ENCODE measurements at regions not wholly inside any gene's neighbourhood (a gene's known extent, or its start where the extent isn't known, plus 50 kb on each side); places are given as distances from the start of the nearest gene placed in this dataset.

- Histone ChIP-seq H3K27me3 (ENCODE audit: control insufficient read depth, insufficient read depth, low read length) (no peaks in the 10 kb centered on the region), H3K36me3 (ENCODE audit: control insufficient read depth, insufficient read depth, low read length) (no peaks in the 10 kb centered on the region), H3K4me1 (ENCODE audit: control insufficient read depth, extremely low read depth, insufficient read depth, low read length) (no peaks in the 10 kb centered on the region), H3K27ac (ENCODE audit: insufficient read depth, low read length) (no peak overlapping the region), H3K4me2 (ENCODE audit: extremely low read depth, insufficient read depth, low read length) (no peak overlapping the region), H2AFZ (ENCODE audit: low read length) (no peak overlapping the region), H3K9me3 (ENCODE audit: control insufficient read depth, insufficient read depth, low read depth, low read length) (no peaks in the 10 kb centered on the region), H4K20me1 (ENCODE audit: control insufficient read depth, extremely low read depth, insufficient read depth, low read length) (no peaks in the 10 kb centered on the region), H3K4me3 (replicated peaks in 1 of 4; ENCODE audit: control extremely low read depth in 1 of 4, insufficient read depth in 1 of 4, low read depth in 3 of 4, low read length in 4 of 4) (no peak overlapping the region), H3K79me2 (ENCODE audit: control insufficient read depth, insufficient read depth, low read length) (no peaks in the 10 kb centered on the region), H3K9ac (ENCODE audit: insufficient read depth, low read length) (no peak overlapping the region)
- TF ChIP-seq CTCF (conservative IDR thresholded peaks at IDR 0.05 in 1 of 2, IDR thresholded peaks at IDR 0.05 in 1 of 2; ENCODE audit: low read depth in 1 of 2, low read length in 2 of 2) (no peak), EZH2 (IDR thresholded peaks at IDR 0.05; ENCODE audit: low read length, missing control alignments) (no peak)
- DNase-seq (ENCODE audit: low read depth in 2 of 2), result no peak
Measured at GRCh38 chr2:147408357-147408756, 436.5 kb upstream of the ACVR2A start.

GRCh38 chr2:147405651-147406050, 439.2 kb upstream of the ACVR2A start:
- Histone ChIP-seq H3K27me3 (ENCODE audit: control insufficient read depth, insufficient read depth, low read length) (no peaks in the 10 kb centered on the region), H2AFZ (ENCODE audit: low read length) (no peak overlapping the region), H3K4me3 (replicated peaks in 1 of 4; ENCODE audit: control extremely low read depth in 1 of 4, insufficient read depth in 1 of 4, low read depth in 3 of 4, low read length in 4 of 4) (no peak overlapping the region), H3K79me2 (ENCODE audit: control insufficient read depth, insufficient read depth, low read length) (no peaks in the 10 kb centered on the region), H4K20me1 (ENCODE audit: control insufficient read depth, extremely low read depth, insufficient read depth, low read length) (no peaks in the 10 kb centered on the region), H3K27ac (ENCODE audit: insufficient read depth, low read length) (no peak overlapping the region), H3K9ac (ENCODE audit: insufficient read depth, low read length) (no peak overlapping the region), H3K36me3 (ENCODE audit: control insufficient read depth, insufficient read depth, low read length) (no peaks in the 10 kb centered on the region), H3K9me3 (ENCODE audit: control insufficient read depth, insufficient read depth, low read depth, low read length) (no peaks in the 10 kb centered on the region), H3K4me1 (ENCODE audit: control insufficient read depth, extremely low read depth, insufficient read depth, low read length) (no peaks in the 10 kb centered on the region), H3K4me2 (ENCODE audit: extremely low read depth, insufficient read depth, low read length) (no peak overlapping the region)
- TF ChIP-seq CTCF (conservative IDR thresholded peaks at IDR 0.05 in 1 of 2, IDR thresholded peaks at IDR 0.05 in 1 of 2; ENCODE audit: low read depth in 1 of 2, low read length in 2 of 2) (no peak), EZH2 (IDR thresholded peaks at IDR 0.05; ENCODE audit: low read length, missing control alignments) (no peak)
- peak in 1 of 2 donors; percentile 38 for DNase-seq (ENCODE audit: low read depth in 2 of 2)

GRCh38 chr2:147398996-147399395, 445.8 kb upstream of the ACVR2A start:
- no peaks in the 10 kb centered on the region for H3K9me3 ChIP-seq (ENCODE audit: control insufficient read depth, insufficient read depth, low read depth, low read length)
- H2AFZ ChIP-seq (ENCODE audit: low read length), result no peak overlapping the region
- TF ChIP-seq EZH2 (IDR thresholded peaks at IDR 0.05; ENCODE audit: low read length, missing control alignments) (no peak), CTCF (conservative IDR thresholded peaks at IDR 0.05 in 1 of 2, IDR thresholded peaks at IDR 0.05 in 1 of 2; ENCODE audit: low read depth in 1 of 2, low read length in 2 of 2) (no peak)
- H4K20me1 ChIP-seq (ENCODE audit: control insufficient read depth, extremely low read depth, insufficient read depth, low read length), result no peaks in the 10 kb centered on the region
- H3K9ac ChIP-seq (ENCODE audit: insufficient read depth, low read length), result no peak overlapping the region
- H3K4me3 ChIP-seq (replicated peaks in 1 of 4; ENCODE audit: control extremely low read depth in 1 of 4, insufficient read depth in 1 of 4, low read depth in 3 of 4, low read length in 4 of 4), result no peak overlapping the region
- H3K27me3 ChIP-seq (ENCODE audit: control insufficient read depth, insufficient read depth, low read length), result no peaks in the 10 kb centered on the region
- no peaks in the 10 kb centered on the region for H3K36me3 ChIP-seq (ENCODE audit: control insufficient read depth, insufficient read depth, low read length)
- H3K79me2 ChIP-seq (ENCODE audit: control insufficient read depth, insufficient read depth, low read length), result no peaks in the 10 kb centered on the region
- DNase-seq (ENCODE audit: low read depth in 2 of 2), result peak; percentile 3 to 91
- no peaks in the 10 kb centered on the region for H3K4me1 ChIP-seq (ENCODE audit: control insufficient read depth, extremely low read depth, insufficient read depth, low read length)
- no peak overlapping the region for H3K27ac ChIP-seq (ENCODE audit: insufficient read depth, low read length)
- no peak overlapping the region for H3K4me2 ChIP-seq (ENCODE audit: extremely low read depth, insufficient read depth, low read length)

Data from fibroblast of lung (primary cell).